ENCODE measurements at regions not wholly inside any gene's neighbourhood (a gene's known extent, or its start where the extent isn't known, plus 50 kb on each side); places are given as distances from the start of the nearest gene placed in this dataset.

GRCh38 chr1:237953238-237953637, 62.5 kb upstream of the ZP4 start:
- TF ChIP-seq CTCF (IDR thresholded peaks at IDR 0.05; ENCODE audit: insufficient read depth, low read length, poor library complexity, severe bottlenecking) (no peak), EZH2phosphoT487 (conservative IDR thresholded peaks at IDR 0.05; ENCODE audit: low read length) (no peak)
